ENCODE measurements at regions not wholly inside any gene's neighbourhood (a gene's known extent, or its start where the extent isn't known, plus 50 kb on each side); places are given as distances from the start of the nearest gene placed in this dataset.

GRCh38 chrX:144916785-144917184 lies 330.5 kb upstream of the SPANXN1 start:
- no peaks in the 10 kb centered on the region for H3K4me1 ChIP-seq (ENCODE audit: insufficient read depth)
- no peaks in the 10 kb centered on the region for H3K36me3 ChIP-seq
- no peak overlapping the region for H3K4me3 ChIP-seq
- H3K27me3 ChIP-seq = no peaks in the 10 kb centered on the region
- 27 to 34% (median 29%) methylated on average over 2 of the region's 2 CpGs for whole genome bisulfite sequencing, 3 donors
- no peak overlapping the region for H3K27ac ChIP-seq
- no peaks in the 10 kb centered on the region for H3K9me3 ChIP-seq
- no peak for TF ChIP-seq POLR2A (IDR thresholded peaks at IDR 0.05)
- TF ChIP-seq CTCF (IDR thresholded peaks at IDR 0.05) = no peak
- TF ChIP-seq EP300 (IDR thresholded peaks at IDR 0.05) = no peak
- intact Hi-C loops (cut with DNase I) = no loop called here
- no peak for DNase-seq

GRCh38 chrX:144918936-144919335 lies 328.4 kb upstream of the SPANXN1 start:
- Histone ChIP-seq H3K36me3 (no peaks in the 10 kb centered on the region), H3K27ac (no peak overlapping the region), H3K4me1 (ENCODE audit: insufficient read depth) (no peaks in the 10 kb centered on the region), H3K4me3 (no peak overlapping the region), H3K27me3 (no peaks in the 10 kb centered on the region), H3K9me3 (no peaks in the 10 kb centered on the region)
- 58 to 73% (median 63%) methylated on average over 4 of the region's 4 CpGs for WGBS, 3 donors
- DNase-seq = no peak
- intact Hi-C loops (cut with DNase I) = no loop called here
- TF ChIP-seq CTCF (IDR thresholded peaks at IDR 0.05) = no peak
- no peak for TF ChIP-seq POLR2A (IDR thresholded peaks at IDR 0.05)
- TF ChIP-seq EP300 (IDR thresholded peaks at IDR 0.05) = no peak

DNA sequence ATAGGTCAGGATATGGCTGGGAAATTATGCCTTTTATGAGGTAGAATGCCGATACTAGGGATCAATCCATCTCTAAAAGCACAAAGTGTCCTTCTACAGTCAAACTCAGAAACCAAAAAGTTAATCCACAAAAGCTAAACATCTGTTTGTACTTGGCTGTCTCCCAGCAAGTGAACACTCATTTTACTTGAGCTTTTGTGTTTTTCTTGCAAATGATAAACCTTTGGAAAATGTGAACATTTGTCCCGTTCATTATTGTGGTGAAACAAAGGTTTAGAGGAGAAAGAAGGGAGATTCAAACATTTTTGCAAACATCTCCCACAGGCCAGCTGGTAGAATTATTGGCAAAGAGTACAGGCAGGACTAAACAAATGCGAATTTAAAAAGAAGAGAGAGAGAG lies 300.6 kb upstream of the SPANXN1 start:
- H3K4me1 ChIP-seq (ENCODE audit: insufficient read depth) = no peaks in the 10 kb centered on the region
- H3K9me3 ChIP-seq = no peaks in the 10 kb centered on the region
- no peak overlapping the region for H3K27ac ChIP-seq
- no peaks in the 10 kb centered on the region for H3K27me3 ChIP-seq
- TF ChIP-seq EP300 (IDR thresholded peaks at IDR 0.05) (no peak), POLR2A (IDR thresholded peaks at IDR 0.05) (no peak), CTCF (IDR thresholded peaks at IDR 0.05) (no peak)
- no peak overlapping the region for H3K4me3 ChIP-seq
- 18 to 23% (median 18%) methylated on average over 3 of the region's 3 CpGs for WGBS, 3 donors
- DNase-seq = no peak
- intact Hi-C loops (cut with DNase I) = no loop called here
- H3K36me3 ChIP-seq = no peaks in the 10 kb centered on the region

All from ovary (tissue), 7 donors.